Right renal cortex interstitium (tissue), 3 donors: ENCODE measurements at regions not wholly inside any gene's neighbourhood (a gene's known extent, or its start where the extent isn't known, plus 50 kb on each side); places are given as distances from the start of the nearest gene placed in this dataset.

Experiments
- DNase-seq, 3 donors: peaks; one replicate each; pipeline ENCODE4 v3.0.0-alpha.2; 2013; ENCODE audit warnings: low read depth in 3 of 3, low spot score in 2 of 3

DNA sequence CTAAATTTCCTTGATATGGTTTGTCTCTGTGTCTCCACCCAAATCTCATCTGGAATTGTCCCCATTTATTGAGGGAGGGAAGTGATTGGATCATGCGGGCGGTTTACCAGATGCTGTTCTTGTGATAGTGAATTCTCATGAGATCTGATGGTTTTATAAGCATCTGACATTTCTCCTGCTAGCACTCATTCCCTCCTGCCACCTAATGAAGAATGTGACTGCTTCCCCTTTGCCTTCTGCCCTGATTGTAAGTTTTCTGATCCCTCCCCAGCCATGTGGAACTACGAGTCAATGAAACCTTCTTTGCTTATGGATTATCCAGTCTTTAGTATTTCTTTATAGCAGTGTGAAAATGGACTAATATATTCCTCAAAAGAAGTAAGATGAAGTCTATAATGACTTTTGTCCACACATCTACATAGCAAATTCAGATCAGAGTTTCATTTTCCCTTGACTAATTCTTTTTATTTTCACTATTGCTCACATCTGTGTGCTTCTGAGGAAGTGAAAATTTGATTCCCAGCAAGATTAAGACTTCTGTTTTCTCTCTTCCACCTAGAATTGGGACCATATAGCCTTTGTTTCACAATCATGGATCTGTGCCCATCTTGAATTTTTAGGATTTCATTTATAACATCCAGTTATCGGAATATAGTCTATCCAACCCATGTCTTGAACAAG is 393.5 kb downstream of the DMAC1 start:
- no peak for DNase-seq

- DNase-seq: no peak
Observed at GRCh38 chr9:7403839-7404487, 395.6 kb downstream of the DMAC1 start.

DNA sequence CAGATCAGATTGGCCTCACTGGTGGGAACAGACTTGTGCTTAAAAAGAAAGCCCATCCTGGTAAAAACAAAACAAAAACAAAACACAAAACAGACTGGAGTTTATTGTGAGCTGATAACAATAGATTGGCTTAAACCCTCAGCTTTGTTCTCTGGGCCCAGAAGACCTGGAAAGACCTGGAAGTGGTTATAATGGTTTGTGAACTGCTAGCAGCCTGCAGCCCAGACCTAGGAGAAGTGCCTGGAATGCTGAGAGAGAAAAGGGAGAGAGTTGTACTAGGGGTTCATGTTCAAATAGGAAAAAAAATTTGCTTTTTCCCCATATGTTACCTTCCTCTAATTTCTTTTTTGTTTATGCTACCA is 396.6 kb downstream of the DMAC1 start:
- DNase-seq: no peak

GRCh38 chr9:7402334-7403027 is 397.1 kb downstream of the DMAC1 start:
- no peak for DNase-seq

DNA sequence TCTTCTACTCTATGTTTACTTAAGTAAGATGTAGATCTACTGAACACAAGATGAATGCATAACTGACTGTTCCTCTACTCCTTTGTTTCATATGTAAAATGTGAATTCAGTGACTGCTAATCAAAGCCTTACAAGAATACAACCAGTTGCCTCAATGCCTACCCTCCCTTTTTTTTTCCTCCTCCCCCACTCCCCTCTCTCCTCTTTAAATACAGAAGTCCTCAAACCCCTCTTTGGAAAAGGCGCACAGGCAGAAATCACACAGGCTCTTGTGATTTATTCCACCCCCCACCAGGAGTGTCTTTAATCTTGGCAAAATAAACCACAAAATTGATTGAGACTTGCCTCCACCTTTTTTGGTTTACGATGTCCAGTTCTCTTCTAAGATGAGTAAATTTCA is 398.5 kb downstream of the DMAC1 start:
- no peak for DNase-seq

- no peak for DNase-seq
Observed at GRCh38 chr9:7394002-7394774, 405.4 kb downstream of the DMAC1 start.

- peak in 2 of 3 donors; percentile 69 to 72 for DNase-seq
Observed at GRCh38 chr9:7392148-7392547, 407.4 kb downstream of the DMAC1 start.

DNA sequence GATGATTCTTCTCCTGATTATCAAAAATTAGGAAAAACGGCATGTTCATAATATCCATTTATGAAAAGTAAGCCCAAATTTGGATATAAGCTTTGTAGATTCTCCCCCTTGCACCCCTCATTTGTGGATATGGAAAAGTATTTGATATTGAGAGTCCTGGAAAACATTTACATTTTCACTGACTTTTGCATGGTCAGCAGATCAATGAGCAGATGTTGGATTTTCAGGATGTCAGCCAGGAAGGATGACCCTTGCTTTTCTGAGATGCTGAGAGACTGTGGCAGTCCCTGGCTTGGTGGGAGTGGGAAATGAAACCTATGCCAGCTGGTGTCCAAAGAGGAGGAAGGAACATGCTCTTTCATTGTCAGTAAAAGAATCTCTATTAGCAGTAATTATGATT is 410.8 kb downstream of the DMAC1 start:
- no peak for DNase-seq

DNA sequence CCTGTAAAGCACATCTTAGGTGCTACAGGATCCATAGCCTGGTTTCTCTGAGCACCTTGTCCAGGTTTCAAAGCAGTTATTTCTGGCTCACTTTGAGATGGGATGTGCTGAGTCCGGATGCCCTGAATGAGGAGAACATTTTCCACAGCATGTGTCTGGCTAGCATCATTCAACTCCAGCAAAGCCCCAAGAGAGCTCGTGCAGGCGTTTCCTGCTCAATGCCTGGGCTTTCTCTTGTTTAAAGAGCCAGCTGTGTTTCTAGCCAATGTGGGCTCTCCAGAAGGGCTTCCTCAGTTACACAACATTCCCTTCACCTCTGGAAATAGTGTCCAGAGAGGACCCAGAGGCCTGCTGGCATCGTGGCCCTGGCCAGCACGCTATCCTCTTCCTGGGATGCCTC is 411.7 kb downstream of the DMAC1 start:
- no peak for DNase-seq

- DNase-seq: no peak
Observed at GRCh38 chr9:7382304-7382703, 417.3 kb downstream of the DMAC1 start.

DNA sequence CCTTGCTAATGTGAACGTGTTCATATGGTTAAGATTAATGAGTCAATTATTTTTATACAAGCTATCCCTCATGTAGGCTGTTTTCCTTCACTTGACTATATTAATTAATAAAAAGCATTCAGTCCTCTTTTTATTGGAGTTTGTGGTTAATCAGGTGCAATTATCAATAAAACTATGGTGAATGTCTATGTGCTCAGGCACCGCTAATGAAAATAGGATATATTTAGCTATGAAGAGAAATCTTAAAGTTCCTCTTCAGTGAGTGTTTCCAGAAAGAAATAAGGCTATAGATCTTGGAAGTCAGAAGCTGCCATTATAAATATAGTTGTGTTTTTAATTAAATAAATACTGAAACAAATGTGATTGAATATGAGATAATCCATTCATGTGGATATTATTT is 422.1 kb downstream of the DMAC1 start:
- no peak for DNase-seq

GRCh38 chr9:7376833-7377232 is 422.7 kb downstream of the DMAC1 start:
- DNase-seq: no peak

DNA sequence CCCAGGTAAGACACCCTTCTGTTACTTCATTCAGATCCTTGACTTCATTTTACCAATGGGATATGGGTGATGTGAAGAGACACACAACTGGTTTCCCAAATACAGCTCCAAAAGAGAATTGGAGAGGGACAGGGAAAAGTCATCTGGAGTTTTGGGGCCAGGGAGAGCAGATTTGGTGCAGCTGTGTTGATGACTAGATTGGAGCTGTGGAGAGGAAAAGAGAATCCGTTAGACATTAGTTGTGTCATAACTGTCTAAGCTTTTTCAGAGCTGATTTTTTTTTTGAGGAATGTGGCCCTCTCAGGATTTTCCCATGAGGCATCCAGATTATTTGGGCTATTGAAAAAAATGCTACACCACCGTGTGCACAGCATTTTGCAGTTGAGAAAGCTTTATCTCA is 423.4 kb downstream of the DMAC1 start:
- no peak for DNase-seq

GRCh38 chr9:7375013-7375511 is 424.5 kb downstream of the DMAC1 start:
- no peak for DNase-seq

- no peak for DNase-seq
Observed at GRCh38 chr9:7370988-7371387, 428.6 kb downstream of the DMAC1 start.

GRCh38 chr9:7370381-7370780 is 429.2 kb downstream of the DMAC1 start:
- no peak for DNase-seq

DNA sequence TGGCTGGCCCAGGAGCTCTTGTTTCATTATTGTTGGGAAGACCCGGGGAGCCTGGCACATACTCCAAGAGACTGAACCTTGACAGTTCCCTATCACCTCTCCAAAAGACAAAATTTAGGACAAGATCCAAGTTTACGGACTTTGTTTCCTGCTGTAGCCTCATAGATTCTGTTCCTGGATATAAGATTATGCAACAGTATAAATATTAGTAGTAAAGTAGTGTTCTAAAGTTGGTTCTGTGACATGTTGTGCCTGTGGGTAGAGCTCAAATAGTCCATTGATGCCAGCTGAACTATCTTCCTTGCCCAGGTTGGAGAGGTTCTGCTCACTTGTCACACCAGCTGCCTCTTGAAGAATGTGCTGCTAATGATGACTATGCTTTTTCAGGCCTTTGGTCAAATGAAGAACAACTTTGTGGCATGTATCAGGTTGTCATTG is 430.2 kb downstream of the DMAC1 start:
- DNase-seq: no peak

DNA sequence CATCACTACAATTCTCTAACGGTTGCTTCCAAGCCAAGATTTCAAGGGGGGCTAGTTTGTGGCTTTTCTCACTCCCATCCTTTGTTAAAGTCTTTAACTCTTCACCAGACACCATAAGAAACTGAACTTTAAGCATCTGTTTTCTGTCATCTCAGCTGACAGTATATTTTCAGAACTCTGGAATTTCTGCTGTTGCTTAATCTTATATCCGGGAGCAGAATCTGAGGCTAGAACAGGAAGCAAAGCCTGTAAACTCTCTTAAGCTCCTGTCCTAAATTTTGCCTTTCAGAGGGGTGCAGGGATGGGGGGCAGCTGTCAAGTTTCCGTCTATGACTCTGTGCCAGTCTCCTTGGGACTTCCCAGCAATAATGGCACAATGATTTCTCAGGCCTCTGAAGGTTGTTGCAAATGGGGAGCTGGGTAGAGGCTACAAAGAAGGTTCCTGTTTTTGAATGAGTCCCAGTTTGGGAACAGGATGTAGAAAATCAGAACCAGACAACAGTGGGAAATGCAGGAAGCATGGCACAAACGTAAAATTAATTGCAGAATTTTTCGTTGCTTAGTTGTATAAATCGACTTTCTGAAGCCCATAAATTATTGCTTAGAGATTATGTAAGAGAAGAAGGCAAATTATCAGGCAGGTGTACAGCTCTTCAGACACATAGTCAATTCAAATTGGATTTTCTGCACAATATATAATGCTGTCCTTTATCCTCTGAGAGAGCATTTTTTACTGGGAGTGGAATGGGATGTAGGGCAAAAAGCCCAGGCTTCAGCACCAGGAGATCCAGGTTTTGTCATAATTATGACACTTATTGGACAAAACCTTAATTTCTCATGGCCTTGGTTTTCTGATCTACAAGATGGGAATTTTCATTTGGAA is 430.9 kb downstream of the DMAC1 start:
- no peak for DNase-seq

- DNase-seq: no peak
Observed at GRCh38 chr9:7367726-7368125, 431.9 kb downstream of the DMAC1 start.

DNA sequence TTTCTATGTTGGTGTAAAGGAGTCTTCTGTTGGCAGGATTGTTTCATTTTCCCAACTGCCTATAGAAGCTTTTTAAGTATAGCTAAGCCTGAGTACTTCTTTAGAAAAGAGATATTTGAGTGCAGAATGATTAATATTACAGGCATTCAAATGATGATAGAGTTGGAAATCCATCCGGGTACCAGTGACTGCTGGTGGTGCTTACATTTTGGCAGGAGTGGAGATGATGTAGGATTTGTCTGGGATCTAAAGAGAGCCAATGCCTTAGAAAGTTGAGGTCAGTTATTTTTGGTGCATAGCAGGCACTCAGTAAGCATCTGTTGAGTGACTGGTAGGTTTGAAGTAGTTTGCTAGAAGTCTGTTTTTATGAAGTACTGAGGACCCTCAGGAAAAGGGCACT is 433.5 kb downstream of the DMAC1 start:
- DNase-seq: no peak
